ENCODE measurements at regions not wholly inside any gene's neighbourhood (a gene's known extent, or its start where the extent isn't known, plus 50 kb on each side); places are given as distances from the start of the nearest gene placed in this dataset.
A peak's percentile ranks its signal among the peaks of the same experiment; 100 is the strongest.

- no peaks in the 10 kb centered on the region for H3K27me3 ChIP-seq (replicated peaks)
- TF ChIP-seq CTCF (IDR thresholded peaks at IDR 0.05; ENCODE audit: low read depth, low read length, missing control alignments): no peak
- H3K27ac ChIP-seq: no peak overlapping the region
- no peaks in the 10 kb centered on the region for H3K36me3 ChIP-seq (replicated peaks)
- no peak for DNase-seq
- in situ Hi-C loops (cut with HindIII; ENCODE audit: low pct_ligation_motif_present, low sequenced_read_pairs): no loop called here
- H3K4me3 ChIP-seq (ENCODE audit: low read depth, low read length): no peak overlapping the region
Measured at GRCh38 chr6:12229332-12229731, 60.8 kb upstream of the EDN1 start.

- no peak for TF ChIP-seq CTCF (IDR thresholded peaks at IDR 0.05; ENCODE audit: low read depth, low read length, missing control alignments)
- no peak for DNase-seq
Measured at GRCh38 chr6:12230523-12230922, 59.6 kb upstream of the EDN1 start.

GRCh38 chr6:12232339-12232738, 57.8 kb upstream of the EDN1 start:
- peak; percentile 72 for DNase-seq
- H3K27me3 ChIP-seq (replicated peaks): no peaks in the 10 kb centered on the region
- peak overlapping the region; percentile 31 for H3K27ac ChIP-seq
- H3K4me3 ChIP-seq (ENCODE audit: low read depth, low read length): no peak overlapping the region
- TF ChIP-seq CTCF (IDR thresholded peaks at IDR 0.05; ENCODE audit: low read depth, low read length, missing control alignments): no peak
- no peaks in the 10 kb centered on the region for H3K36me3 ChIP-seq (replicated peaks)
- in situ Hi-C loops (cut with HindIII; ENCODE audit: low pct_ligation_motif_present, low sequenced_read_pairs): no loop called here

More at GRCh38 chr6:12230523-12230922, 59.6 kb upstream of the EDN1 start:
- Histone ChIP-seq H3K4me3 (ENCODE audit: low read depth, low read length) (no peak overlapping the region), H3K36me3 (replicated peaks) (no peaks in the 10 kb centered on the region), H3K27me3 (replicated peaks) (no peaks in the 10 kb centered on the region), H3K27ac (no peak overlapping the region)
- in situ Hi-C loops (cut with HindIII; ENCODE audit: low pct_ligation_motif_present, low sequenced_read_pairs): no loop called here

GRCh38 chr6:12232821-12233220, 57.3 kb upstream of the EDN1 start:
- DNase-seq: no peak
- no peak for TF ChIP-seq CTCF (IDR thresholded peaks at IDR 0.05; ENCODE audit: low read depth, low read length, missing control alignments)
- Histone ChIP-seq H3K27me3 (replicated peaks) (no peaks in the 10 kb centered on the region), H3K27ac (peak overlapping the region; percentile 31), H3K36me3 (replicated peaks) (no peaks in the 10 kb centered on the region), H3K4me3 (ENCODE audit: low read depth, low read length) (no peak overlapping the region)
- in situ Hi-C loops (cut with HindIII; ENCODE audit: low pct_ligation_motif_present, low sequenced_read_pairs): no loop called here

- no peaks in the 10 kb centered on the region for H3K36me3 ChIP-seq (replicated peaks)
- H3K27me3 ChIP-seq (replicated peaks): no peaks in the 10 kb centered on the region
- H3K27ac ChIP-seq: peak overlapping the region; percentile 31
- in situ Hi-C loops (cut with HindIII; ENCODE audit: low pct_ligation_motif_present, low sequenced_read_pairs): no loop called here
- TF ChIP-seq CTCF (IDR thresholded peaks at IDR 0.05; ENCODE audit: low read depth, low read length, missing control alignments): peak; percentile 83
- no peak overlapping the region for H3K4me3 ChIP-seq (ENCODE audit: low read depth, low read length)
- peak; percentile 81 for DNase-seq
Measured at GRCh38 chr6:12233693-12234571, 56.2 kb upstream of the EDN1 start.
